ENCODE measurements at regions not wholly inside any gene's neighbourhood (a gene's known extent, or its start where the extent isn't known, plus 50 kb on each side); places are given as distances from the start of the nearest gene placed in this dataset.

DNA sequence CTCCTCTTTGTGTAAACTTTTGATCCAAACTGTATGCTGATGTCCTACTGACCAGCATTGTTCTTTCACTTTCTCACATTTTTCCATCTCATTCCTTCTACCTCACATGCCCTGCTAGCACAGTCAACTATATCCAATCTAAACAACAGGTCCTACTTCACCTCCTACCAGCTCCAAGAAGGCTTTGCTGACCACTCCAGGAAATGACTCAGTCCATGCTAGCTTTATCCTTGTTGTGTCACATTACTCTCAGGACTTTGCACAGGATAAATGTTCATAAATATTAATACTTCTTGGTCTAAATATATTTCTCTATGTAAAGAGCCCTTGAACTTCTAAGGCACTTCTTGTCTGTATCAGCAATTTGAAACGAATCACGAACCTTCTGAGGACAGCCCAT, 64.9 kb upstream of the PCED1B start:
- DNase-seq: no peak

DNA sequence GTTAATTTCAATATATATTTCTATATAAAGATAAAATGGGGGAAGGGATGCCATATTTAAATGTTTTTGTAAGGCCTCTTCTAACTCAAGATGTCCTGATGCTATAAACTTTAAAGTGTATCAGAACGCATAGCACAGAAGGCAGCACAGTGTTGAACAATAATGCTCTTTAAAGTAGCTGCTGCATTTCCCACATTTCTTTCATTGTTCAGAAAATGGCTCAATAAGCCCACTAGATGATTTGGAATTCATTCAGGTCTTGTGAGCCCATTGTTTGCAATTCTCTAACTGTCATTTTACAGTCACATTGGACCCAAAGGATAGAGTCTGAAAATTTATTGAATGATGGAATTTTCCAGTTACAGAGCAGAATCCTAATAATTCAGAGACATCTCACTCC, 64.0 kb upstream of the PCED1B start:
- Histone ChIP-seq H3K9me3 (no peaks in the 10 kb centered on the region), H3K36me3 (ENCODE audit: low read depth) (no peaks in the 10 kb centered on the region), H3K4me1 (ENCODE audit: low read depth) (no peaks in the 10 kb centered on the region), H3K4me3 (no peak overlapping the region)
- DNase-seq (no peak), ATAC-seq (no peak)
- no peak for TF ChIP-seq CTCF (IDR thresholded peaks at IDR 0.05)
- intact Hi-C loops (cut with DNase I, micrococcal nuclease): no loop called here

More for the DNA sequence above, 64.9 kb upstream of the PCED1B start:
- Histone ChIP-seq H3K36me3 (ENCODE audit: low read depth) (no peaks in the 10 kb centered on the region), H3K4me1 (ENCODE audit: low read depth) (no peaks in the 10 kb centered on the region), H3K4me3 (no peak overlapping the region), H3K9me3 (no peaks in the 10 kb centered on the region)
- ATAC-seq: no peak
- intact Hi-C loops (cut with DNase I, micrococcal nuclease): no loop called here
- no peak for TF ChIP-seq CTCF (IDR thresholded peaks at IDR 0.05)

DNA sequence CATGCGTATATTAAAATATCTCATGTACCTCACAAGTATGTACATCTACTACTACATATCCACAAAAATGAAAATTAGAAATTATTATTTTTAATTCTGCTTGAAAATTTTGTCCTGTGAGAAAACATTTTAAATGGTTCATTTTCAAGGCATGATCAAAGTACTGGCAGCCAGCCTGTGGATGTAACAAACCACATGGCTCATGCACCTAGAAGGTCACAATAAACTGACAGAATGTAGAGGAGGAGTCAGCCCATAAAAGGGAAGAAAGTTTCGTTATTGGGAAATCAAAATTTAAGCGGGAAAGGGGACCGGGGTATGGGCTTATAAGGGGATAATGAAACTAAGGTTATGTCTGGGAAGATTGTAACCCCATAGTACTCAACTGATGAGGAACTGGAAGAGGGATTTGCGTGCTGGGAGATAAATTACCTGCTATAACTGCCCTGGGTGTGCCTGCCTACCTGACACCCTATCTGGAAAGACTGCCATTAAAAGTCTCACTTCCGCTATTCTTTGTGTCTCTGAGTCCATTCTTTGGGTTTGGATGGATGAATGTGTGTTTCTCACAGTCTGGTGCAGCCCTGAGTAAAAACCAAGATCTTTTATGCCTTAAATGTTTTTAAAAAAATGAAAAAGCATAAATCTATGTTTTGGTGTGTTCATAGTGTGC, 62.2 kb upstream of the PCED1B start:
- no peak for TF ChIP-seq CTCF (IDR thresholded peaks at IDR 0.05)
- Histone ChIP-seq H3K4me1 (ENCODE audit: low read depth) (no peaks in the 10 kb centered on the region), H3K36me3 (ENCODE audit: low read depth) (no peaks in the 10 kb centered on the region), H3K9me3 (no peaks in the 10 kb centered on the region), H3K4me3 (no peak overlapping the region)
- intact Hi-C loops (cut with DNase I, micrococcal nuclease): no loop called here
- peak; percentile 31 for ATAC-seq
- no peak for DNase-seq

DNA sequence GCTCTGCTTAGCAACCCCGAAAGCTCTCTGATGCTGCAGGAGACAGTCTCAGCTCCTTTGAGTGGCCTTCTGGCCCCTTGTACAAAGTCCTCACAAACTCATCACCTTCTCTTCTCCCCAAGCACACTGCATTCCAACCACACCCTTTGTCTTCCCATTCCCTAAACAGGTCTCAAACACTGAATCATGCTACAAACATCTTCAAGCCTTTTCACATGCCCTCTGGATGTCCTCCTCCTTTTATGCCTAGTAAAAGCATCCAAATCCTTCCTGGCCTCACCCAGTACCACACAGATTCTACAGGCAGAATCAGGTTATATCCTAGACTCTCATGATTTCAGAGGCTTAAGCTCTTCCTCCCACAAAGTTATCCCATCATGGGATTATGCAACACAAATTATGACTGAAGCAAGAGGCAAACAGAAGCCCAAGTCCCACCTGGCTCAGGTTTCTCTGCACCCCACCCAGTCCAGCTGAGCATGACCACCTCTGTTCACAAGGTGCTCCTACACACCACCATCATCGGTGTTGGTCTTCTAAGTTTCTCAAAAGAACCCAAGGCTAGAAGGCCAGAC, 61.4 kb upstream of the PCED1B start:
- Histone ChIP-seq H3K4me1 (ENCODE audit: low read depth) (no peaks in the 10 kb centered on the region), H3K9me3 (no peaks in the 10 kb centered on the region), H3K36me3 (ENCODE audit: low read depth) (no peaks in the 10 kb centered on the region), H3K4me3 (no peak overlapping the region)
- no peak for TF ChIP-seq CTCF (IDR thresholded peaks at IDR 0.05)
- intact Hi-C loops (cut with DNase I, micrococcal nuclease): no loop called here
- DNase-seq (no peak), ATAC-seq (no peak)

DNA sequence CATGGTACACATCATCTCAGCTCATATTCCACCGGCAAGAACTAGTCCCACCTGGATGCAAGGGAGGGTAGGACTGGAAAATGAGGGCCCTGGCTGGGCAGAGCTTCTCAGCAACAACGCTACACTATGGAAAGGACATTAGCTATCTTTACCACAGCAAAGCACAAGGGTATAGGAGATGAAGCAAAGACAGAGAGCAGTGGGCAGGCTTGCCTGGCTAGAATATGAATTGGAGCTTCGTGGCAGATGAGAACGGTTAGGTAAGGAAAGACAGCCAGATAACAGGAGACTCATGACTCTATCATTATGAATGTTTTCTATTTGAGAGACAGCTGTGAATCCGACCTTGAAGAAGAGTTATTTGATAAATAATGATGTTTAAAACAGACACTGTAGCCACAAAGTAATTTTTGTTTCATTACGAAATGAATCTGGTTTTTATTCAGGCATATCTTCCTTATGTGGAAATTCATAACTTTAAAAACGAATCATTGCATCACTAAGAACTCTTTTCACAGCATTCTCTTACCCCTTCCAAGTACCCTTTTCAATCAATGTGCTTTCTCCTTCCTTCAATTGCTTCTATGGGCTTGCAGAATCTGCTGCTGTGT, 59.1 kb upstream of the PCED1B start:
- TF ChIP-seq CTCF (IDR thresholded peaks at IDR 0.05): no peak
- Histone ChIP-seq H3K36me3 (ENCODE audit: low read depth) (no peaks in the 10 kb centered on the region), H3K4me3 (no peak overlapping the region), H3K9me3 (no peaks in the 10 kb centered on the region), H3K4me1 (ENCODE audit: low read depth) (no peaks in the 10 kb centered on the region)
- DNase-seq (no peak), ATAC-seq (no peak)
- intact Hi-C loops (cut with DNase I, micrococcal nuclease): loop anchor here in 1 of 2 donors (10.0 kb wide), 1 partner anchor 664 kb away; no protein-coding TSS in a partner anchor

All from mucosa of descending colon (tissue), 3 donors.